Activated B cell treated with CpG ODN at 0.5 μM for 24 hours (primary cell): ENCODE measurements at regions not wholly inside any gene's neighbourhood (a gene's known extent, or its start where the extent isn't known, plus 50 kb on each side); places are given as distances from the start of the nearest gene placed in this dataset.
"Not testable (repeated sequence)": the region's sequence is repeated elsewhere in the genome, so short reads cannot be mapped to it uniquely, and the experiment has no call there.

Experiments used
- ATAC-seq: fragments of 200-7000 bp; cut with Tn5 transposase; one replicate; pipeline ENCODE4 v1.10.0; 2021; ENCODE audit warnings: low read depth, mild to moderate bottlenecking, moderate library complexity
- CTCF ChIA-PET: fragments of 350-600 bp; sonication (Branson Sonifier 250); formaldehyde crosslinking; loops from one replicate; lab custom pipeline; 2021; ENCODE audit warnings: antibody characterized with exemption; lab: Charles Lee
- POLR2A ChIA-PET: fragments of 350-600 bp; sonication (Branson Sonifier 250); formaldehyde crosslinking; loops from one replicate; lab custom pipeline; 2021; ENCODE audit warnings: antibody characterized with exemption; lab: Charles Lee
- DNase-seq: peaks from one replicate; pipeline ENCODE4 v3.0.0; 2022
- H3K27ac Mint-ChIP-seq: one replicate; pipeline ENCODE4 v1.8.0; 2020; ENCODE audit warnings: mixed read lengths
- H3K27me3 Mint-ChIP-seq: one replicate; pipeline ENCODE4 v1.8.0; 2021; ENCODE audit warnings: mixed read lengths
- H3K36me3 Mint-ChIP-seq: one replicate; pipeline ENCODE4 v1.8.0; 2021; ENCODE audit warnings: low read depth, mixed read lengths
- H3K4me1 Mint-ChIP-seq: one replicate; pipeline ENCODE4 v1.8.0; 2021; ENCODE audit warnings: mixed read lengths
- H3K4me3 Mint-ChIP-seq: one replicate; pipeline ENCODE4 v1.8.0; 2020; ENCODE audit warnings: mild to moderate bottlenecking, mixed read lengths
- H3K9me3 Mint-ChIP-seq: one replicate; pipeline ENCODE4 v1.8.0; 2020; ENCODE audit warnings: mixed read lengths
- intact Hi-C: fragments of 100-400 bp; cut with micrococcal nuclease; formaldehyde crosslinking; loops from one replicate; pipeline ENCODE4 v1.15.1; 2024
- TF ChIP-seq, protein P1 (sequence below): fragments of 200-600 bp; IDR thresholded peaks from one replicate; pipeline ENCODE4 v1.8.0; 2022; ENCODE audit warnings: antibody characterized with exemption, mild to moderate bottlenecking

DNA sequence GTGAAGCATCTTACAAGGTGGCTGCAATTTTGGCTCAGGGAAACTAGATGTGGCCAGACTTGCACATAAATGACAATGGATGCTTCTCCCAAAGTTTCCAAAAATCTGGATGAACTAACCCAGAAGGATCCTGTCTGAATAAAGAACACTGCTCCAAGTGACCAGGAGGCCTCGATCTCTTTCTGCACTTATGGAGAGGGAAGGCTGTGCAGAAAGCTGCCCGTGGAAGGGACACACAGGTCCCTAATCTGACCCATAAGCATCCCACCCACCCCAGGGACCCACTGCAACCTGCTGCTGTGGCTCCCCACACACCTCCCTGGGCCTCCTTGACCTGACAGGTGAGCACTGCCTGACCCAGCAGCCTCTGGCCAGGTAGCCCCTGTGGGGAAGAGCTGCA, 74.6 kb upstream of the SEC14L1 start:
- no peaks in the 10 kb centered on the region for H3K36me3 Mint-ChIP-seq
- H3K4me1 Mint-ChIP-seq = peaks cover 2% of the 10 kb centered on the region
- no peak for ATAC-seq
- TF ChIP-seq, protein P1, sequence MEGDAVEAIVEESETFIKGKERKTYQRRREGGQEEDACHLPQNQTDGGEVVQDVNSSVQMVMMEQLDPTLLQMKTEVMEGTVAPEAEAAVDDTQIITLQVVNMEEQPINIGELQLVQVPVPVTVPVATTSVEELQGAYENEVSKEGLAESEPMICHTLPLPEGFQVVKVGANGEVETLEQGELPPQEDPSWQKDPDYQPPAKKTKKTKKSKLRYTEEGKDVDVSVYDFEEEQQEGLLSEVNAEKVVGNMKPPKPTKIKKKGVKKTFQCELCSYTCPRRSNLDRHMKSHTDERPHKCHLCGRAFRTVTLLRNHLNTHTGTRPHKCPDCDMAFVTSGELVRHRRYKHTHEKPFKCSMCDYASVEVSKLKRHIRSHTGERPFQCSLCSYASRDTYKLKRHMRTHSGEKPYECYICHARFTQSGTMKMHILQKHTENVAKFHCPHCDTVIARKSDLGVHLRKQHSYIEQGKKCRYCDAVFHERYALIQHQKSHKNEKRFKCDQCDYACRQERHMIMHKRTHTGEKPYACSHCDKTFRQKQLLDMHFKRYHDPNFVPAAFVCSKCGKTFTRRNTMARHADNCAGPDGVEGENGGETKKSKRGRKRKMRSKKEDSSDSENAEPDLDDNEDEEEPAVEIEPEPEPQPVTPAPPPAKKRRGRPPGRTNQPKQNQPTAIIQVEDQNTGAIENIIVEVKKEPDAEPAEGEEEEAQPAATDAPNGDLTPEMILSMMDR = no peak
- no peaks in the 10 kb centered on the region for H3K9me3 Mint-ChIP-seq
- CTCF ChIA-PET = interaction anchor here (0.8 to 6.1 kb wide), 10 partner anchors 9 to 442 kb away, joined by 3 to 62 read pairs (median 3); partner anchors contain the start of gene MGAT5B
- no peak for DNase-seq
- POLR2A ChIA-PET = interaction anchor here (1.1 to 1.4 kb wide), 2 partner anchors 198 to 339 kb away, joined by 3 read pairs; partner anchors contain the start of gene MGAT5B
- no peak overlapping the region for H3K4me3 Mint-ChIP-seq
- peaks cover 16% of the 10 kb centered on the region for H3K27me3 Mint-ChIP-seq
- H3K27ac Mint-ChIP-seq = no peak overlapping the region
- intact Hi-C loops = loop anchor here (1.0 to 2.0 kb wide), 3 partner anchors 55 to 250 kb away; partner anchors contain the start of gene MGAT5B

DNA sequence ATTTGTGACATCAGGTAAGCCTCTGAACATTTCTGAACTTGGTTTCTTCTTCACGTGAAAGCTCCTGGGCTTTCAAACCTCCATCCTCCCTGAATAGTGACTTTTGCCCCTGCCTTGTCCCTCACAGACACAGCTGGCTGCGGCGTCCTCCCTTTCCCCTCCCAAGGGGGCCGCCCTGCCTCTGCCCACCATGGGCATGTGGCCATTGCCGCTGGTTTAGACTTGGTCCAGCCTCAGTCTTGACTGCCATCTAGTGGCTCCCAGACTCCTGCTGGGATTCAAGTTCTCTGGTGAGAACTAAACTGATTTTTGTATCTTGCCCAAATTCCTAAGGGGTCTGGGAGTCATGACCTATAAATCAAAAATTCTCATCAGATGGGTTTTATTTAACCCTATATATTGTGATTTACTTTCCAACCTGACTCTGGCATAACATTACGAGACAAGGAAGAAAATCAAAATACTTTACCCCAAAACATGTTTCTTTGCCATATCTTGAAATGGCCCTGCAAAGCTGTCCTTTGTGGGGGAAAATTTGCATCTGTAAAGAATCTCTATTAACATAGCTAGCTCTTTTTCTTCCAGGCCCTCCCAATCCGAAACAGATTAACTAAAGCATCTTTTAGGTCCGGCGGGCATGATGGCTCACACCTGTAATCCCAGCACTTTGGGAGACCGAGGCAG, 73.9 kb upstream of the SEC14L1 start:
- not testable (repeated sequence) for DNase-seq, H3K27ac Mint-ChIP-seq, H3K9me3 Mint-ChIP-seq, H3K4me1 Mint-ChIP-seq, H3K4me3 Mint-ChIP-seq, H3K36me3 Mint-ChIP-seq
- H3K27me3 Mint-ChIP-seq = peaks cover 16% of the 10 kb centered on the region
- ChIA-PET POLR2A (interaction anchor here (1.1 to 1.4 kb wide), 2 partner anchors 199 to 340 kb away, joined by 3 read pairs; partner anchors contain the start of gene MGAT5B), CTCF (interaction anchor here (0.7 to 6.1 kb wide), 10 partner anchors 10 to 443 kb away, joined by 3 to 62 read pairs (median 3); partner anchors contain the start of gene MGAT5B)
- peak; percentile 69 for ATAC-seq
- intact Hi-C loops = loop anchor here (1.0 to 2.0 kb wide), 3 partner anchors 56 to 251 kb away; partner anchors contain the start of gene MGAT5B

DNA sequence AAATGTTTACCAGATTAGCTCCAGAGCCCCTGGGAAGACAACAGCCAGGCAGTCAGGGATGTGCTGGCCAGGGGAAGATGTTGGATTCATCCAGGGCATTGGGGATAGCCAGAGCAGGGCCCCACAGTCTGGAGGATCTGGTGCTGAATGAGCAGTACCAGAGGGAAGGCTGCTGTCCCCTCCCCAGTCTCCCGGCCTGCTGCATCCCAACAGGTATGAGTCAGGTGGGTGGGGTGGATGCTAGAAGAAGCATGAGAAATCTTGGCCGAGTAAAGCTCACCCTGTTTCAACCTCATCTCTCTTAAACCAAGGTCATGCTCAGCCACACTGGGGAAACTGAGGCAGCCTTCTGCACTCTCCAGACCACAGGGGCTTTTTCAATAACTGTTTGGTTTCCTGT, 71.9 kb upstream of the SEC14L1 start:
- Mint-ChIP-seq H3K27ac (no peak overlapping the region), H3K9me3 (no peaks in the 10 kb centered on the region), H3K4me3 (no peak overlapping the region), H3K27me3 (peaks cover 32% of the 10 kb centered on the region), H3K4me1 (peaks cover 2% of the 10 kb centered on the region), H3K36me3 (no peaks in the 10 kb centered on the region)
- TF ChIP-seq, protein P1 = no peak
- ChIA-PET POLR2A (no interaction called here), CTCF (interaction anchor here (0.6 to 6.1 kb wide), 4 partner anchors 10 to 252 kb away, joined by 4 to 38 read pairs (median 10); partner anchors contain the start of gene MGAT5B)
- no peak for ATAC-seq
- DNase-seq = no peak
- intact Hi-C loops = no loop called here

DNA sequence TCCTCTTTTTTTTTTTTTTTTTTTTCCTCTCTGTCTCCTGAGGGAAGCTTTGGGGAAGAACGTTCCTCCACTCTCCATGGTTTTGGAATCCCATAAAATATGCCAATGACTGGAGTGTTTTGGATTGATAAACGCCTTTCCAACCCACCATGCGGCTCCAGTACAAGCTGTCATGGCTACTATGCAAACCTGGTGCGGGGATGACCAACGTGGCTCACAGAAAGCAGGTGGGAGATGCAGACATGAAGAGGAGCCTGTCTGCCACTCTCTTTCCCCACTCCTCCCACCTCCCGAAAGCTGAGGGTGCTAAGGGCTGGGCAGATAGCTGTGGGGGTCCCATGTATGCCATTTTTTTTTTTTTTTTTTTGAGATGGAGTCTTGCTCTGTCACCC, 69.9 kb upstream of the SEC14L1 start:
- POLR2A ChIA-PET = no interaction called here
- intact Hi-C loops = no loop called here
- H3K9me3 Mint-ChIP-seq = no peaks in the 10 kb centered on the region
- no peak overlapping the region for H3K27ac Mint-ChIP-seq
- CTCF ChIA-PET = interaction anchor here (2.7 kb wide), 1 partner anchor 203 kb away, joined by 13 read pairs; the partner anchor contains the start of gene MGAT5B
- no peaks in the 10 kb centered on the region for H3K36me3 Mint-ChIP-seq
- H3K4me1 Mint-ChIP-seq = peaks cover 2% of the 10 kb centered on the region
- TF ChIP-seq, protein P1 = no peak
- ATAC-seq = no peak
- peaks cover 34% of the 10 kb centered on the region for H3K27me3 Mint-ChIP-seq
- H3K4me3 Mint-ChIP-seq = no peak overlapping the region
- no peak for DNase-seq

DNA sequence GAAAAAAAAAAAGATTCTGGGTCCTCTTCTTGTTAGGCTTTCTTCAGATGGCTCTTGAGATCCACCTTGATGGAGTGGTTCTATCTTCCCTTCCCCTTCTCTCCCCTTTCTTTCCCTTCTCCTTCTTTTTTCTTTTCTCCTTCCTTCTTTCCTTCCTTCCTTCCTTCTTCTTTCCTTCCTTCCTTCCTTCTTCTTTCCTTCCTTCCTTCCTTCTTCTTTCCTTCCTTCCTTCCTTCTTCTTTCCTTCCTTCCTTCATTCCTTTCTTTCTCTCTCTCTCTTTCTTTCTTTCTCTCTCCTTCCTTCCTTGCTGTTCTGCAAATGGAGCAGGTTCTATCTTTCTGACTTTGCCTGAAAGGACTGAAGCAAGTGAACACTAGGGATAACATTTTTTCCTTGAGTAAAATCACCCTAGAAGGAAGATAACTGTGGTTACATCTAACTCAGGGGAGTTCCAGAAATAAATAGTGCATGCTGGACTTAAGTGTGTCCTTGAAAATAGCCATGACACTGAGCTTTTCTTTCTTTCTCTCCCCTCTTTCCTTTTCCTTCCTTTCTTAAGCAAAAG, 68.8 kb upstream of the SEC14L1 start:
- H3K36me3 Mint-ChIP-seq = no peaks in the 10 kb centered on the region
- H3K27ac Mint-ChIP-seq = no peak overlapping the region
- no peak overlapping the region for H3K4me3 Mint-ChIP-seq
- no peaks in the 10 kb centered on the region for H3K4me1 Mint-ChIP-seq
- intact Hi-C loops = no loop called here
- POLR2A ChIA-PET = interaction anchor here (0.7 kb wide), 1 partner anchor 9 kb away, joined by 3 read pairs; no protein-coding TSS in a partner anchor
- ATAC-seq = no peak
- peaks cover 36% of the 10 kb centered on the region for H3K27me3 Mint-ChIP-seq
- no peaks in the 10 kb centered on the region for H3K9me3 Mint-ChIP-seq
- CTCF ChIA-PET = no interaction called here
- TF ChIP-seq, protein P1 = no peak
- DNase-seq = no peak
